Vagina (tissue), 2 donors: ENCODE measurements at regions not wholly inside any gene's neighbourhood (a gene's known extent, or its start where the extent isn't known, plus 50 kb on each side); places are given as distances from the start of the nearest gene placed in this dataset.

Experiments used
- DNase-seq, 2 donors: peaks; one replicate each; pipeline ENCODE4 v3.0.0-alpha.2; 2017; ENCODE audit errors: extremely low spot score in 2 of 2
- H3K27ac ChIP-seq: fragments of 200-600 bp; sonication (generic); one replicate; pipeline ENCODE4 v1.5.1; 2019
- H3K27me3 ChIP-seq: fragments of 200-600 bp; sonication (generic); one replicate; pipeline ENCODE4 v1.5.1; 2019
- H3K36me3 ChIP-seq, 2 donors: fragments of 200-600 bp; sonication (generic); one replicate each; pipeline ENCODE4 v1.5.1; 2017 to 2019
- H3K4me1 ChIP-seq: fragments of 200-600 bp; sonication (generic); one replicate; pipeline ENCODE4 v1.5.1; 2019
- H3K4me3 ChIP-seq, 2 donors: fragments of 200-600 bp; sonication (generic); 1 replicate in 1 of 2; 2 replicates in 1 of 2; pipeline ENCODE4 v1.5.1; 2016 to 2019
- H3K9me3 ChIP-seq: fragments of 200-600 bp; sonication (generic); one replicate; pipeline ENCODE4 v1.5.1; 2019
- CTCF ChIP-seq, 3 experiments: fragments of 450-650 bp in 2 of 3; fragments of 200-600 bp in 1 of 3; sonication (generic) in 1 of 3; IDR thresholded peaks; one replicate each; pipeline ENCODE4 v1.5.1; 2017 to 2019; ENCODE audit warnings: antibody characterized with exemption in 3 of 3, mild to moderate bottlenecking in 2 of 3, moderate library complexity in 2 of 3
- POLR2A ChIP-seq, 2 donors: fragments of 450-650 bp; IDR thresholded peaks; one replicate each; pipeline ENCODE4 v1.6.1; 2017; ENCODE audit warnings: antibody characterized with exemption in 2 of 2, mild to moderate bottlenecking in 2 of 2, moderate library complexity in 2 of 2
- POLR2AphosphoS5 ChIP-seq, 2 donors: sonication (generic); formaldehyde crosslinking; IDR thresholded peaks; one replicate each; pipeline ENCODE4 v1.9.0; 2017; ENCODE audit warnings: antibody characterized with exemption in 2 of 2, mild to moderate bottlenecking in 2 of 2, low read depth in 1 of 2; ENCODE audit not compliant: insufficient read depth in 1 of 2
- intact Hi-C: fragments of 100-400 bp; cut with DNase I; formaldehyde crosslinking; loops from one replicate; pipeline ENCODE4 v1.15.1; 2023

DNA sequence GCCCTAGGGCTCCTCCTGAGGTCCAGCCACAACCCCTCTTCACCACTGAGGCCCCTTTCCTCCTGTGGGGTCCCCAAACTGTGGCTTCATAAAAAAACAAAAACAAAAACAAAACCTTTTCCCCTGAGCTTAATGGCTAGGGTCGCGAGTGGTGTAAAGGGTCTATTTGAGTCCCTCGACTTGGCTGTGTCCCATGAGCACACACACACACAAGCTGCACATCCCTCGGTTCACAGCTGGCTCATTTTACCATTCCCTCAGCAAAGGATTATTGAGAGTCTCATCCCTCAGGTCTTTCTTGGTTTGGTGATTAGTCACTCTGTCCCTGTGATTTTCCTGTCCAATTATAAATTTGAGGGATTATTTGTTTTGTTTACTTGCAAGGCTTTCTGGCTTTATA lies 206.1 kb upstream of the SASH1 start:
- H3K27me3 ChIP-seq, result no peaks in the 10 kb centered on the region
- intact Hi-C loops, result no loop called here
- H3K27ac ChIP-seq, result no peak overlapping the region
- no peaks in the 10 kb centered on the region for H3K4me1 ChIP-seq
- no peak for TF ChIP-seq POLR2A (IDR thresholded peaks at IDR 0.05)
- no peak for TF ChIP-seq POLR2AphosphoS5 (IDR thresholded peaks at IDR 0.05; ENCODE audit: insufficient read depth in 1 of 2, low read depth in 1 of 2)
- TF ChIP-seq CTCF (IDR thresholded peaks at IDR 0.05), result no peak
- no peaks in the 10 kb centered on the region for H3K9me3 ChIP-seq
- no peak overlapping the region for H3K4me3 ChIP-seq
- no peaks in the 10 kb centered on the region for H3K36me3 ChIP-seq
- no peak for DNase-seq

DNA sequence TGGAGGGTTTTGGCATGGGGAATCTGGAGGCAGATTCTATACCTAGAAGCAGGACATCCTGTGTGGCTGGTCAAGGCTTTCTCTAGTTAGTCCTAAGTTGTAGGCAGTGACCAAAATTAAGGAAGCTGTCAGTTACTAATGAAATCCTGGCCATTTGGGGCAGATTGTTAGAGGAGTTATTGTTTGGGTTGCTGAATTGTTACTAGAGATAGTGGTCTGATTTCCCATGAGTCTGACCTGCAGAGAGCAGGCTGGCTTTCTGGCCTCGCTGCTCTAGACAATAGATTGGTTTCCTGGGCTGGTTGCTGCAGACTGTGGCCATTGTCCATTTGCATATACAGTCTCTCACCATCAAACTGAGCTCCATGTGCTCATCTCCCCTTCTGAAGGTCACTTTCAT lies 205.0 kb upstream of the SASH1 start:
- no peaks in the 10 kb centered on the region for H3K36me3 ChIP-seq
- H3K27ac ChIP-seq, result no peak overlapping the region
- DNase-seq, result no peak
- TF ChIP-seq POLR2AphosphoS5 (IDR thresholded peaks at IDR 0.05; ENCODE audit: insufficient read depth in 1 of 2, low read depth in 1 of 2), result no peak
- TF ChIP-seq CTCF (IDR thresholded peaks at IDR 0.05), result no peak
- no peak for TF ChIP-seq POLR2A (IDR thresholded peaks at IDR 0.05)
- H3K4me3 ChIP-seq, result no peak overlapping the region
- intact Hi-C loops, result no loop called here
- no peaks in the 10 kb centered on the region for H3K27me3 ChIP-seq
- H3K9me3 ChIP-seq, result no peaks in the 10 kb centered on the region
- H3K4me1 ChIP-seq, result no peaks in the 10 kb centered on the region

DNA sequence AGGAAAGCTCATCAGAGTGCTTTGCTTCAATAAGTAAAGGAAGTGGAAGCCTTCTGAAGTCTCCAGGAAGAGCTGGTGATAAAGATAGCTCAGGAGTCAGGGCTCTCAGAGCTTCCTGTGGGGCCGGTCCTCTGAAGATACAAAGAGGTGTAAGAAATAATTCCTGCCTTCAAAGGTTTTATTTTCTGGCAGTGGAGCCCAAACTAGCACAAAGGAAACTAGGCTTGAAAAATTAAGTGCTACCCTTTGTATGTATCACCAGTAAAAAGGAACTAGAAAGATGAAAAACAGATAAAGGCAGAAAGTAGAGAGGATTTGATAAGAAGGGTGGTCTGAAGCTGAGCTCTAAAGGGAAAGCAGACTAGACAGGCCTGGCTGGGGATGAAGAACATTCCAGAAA lies 204.1 kb upstream of the SASH1 start:
- intact Hi-C loops, result no loop called here
- Histone ChIP-seq H3K9me3 (no peaks in the 10 kb centered on the region), H3K4me1 (no peaks in the 10 kb centered on the region), H3K27ac (no peak overlapping the region), H3K36me3 (no peaks in the 10 kb centered on the region), H3K4me3 (no peak overlapping the region), H3K27me3 (no peaks in the 10 kb centered on the region)
- TF ChIP-seq POLR2AphosphoS5 (IDR thresholded peaks at IDR 0.05; ENCODE audit: insufficient read depth in 1 of 2, low read depth in 1 of 2), result no peak
- no peak for TF ChIP-seq POLR2A (IDR thresholded peaks at IDR 0.05)
- no peak for TF ChIP-seq CTCF (IDR thresholded peaks at IDR 0.05)
- DNase-seq, result no peak

DNA sequence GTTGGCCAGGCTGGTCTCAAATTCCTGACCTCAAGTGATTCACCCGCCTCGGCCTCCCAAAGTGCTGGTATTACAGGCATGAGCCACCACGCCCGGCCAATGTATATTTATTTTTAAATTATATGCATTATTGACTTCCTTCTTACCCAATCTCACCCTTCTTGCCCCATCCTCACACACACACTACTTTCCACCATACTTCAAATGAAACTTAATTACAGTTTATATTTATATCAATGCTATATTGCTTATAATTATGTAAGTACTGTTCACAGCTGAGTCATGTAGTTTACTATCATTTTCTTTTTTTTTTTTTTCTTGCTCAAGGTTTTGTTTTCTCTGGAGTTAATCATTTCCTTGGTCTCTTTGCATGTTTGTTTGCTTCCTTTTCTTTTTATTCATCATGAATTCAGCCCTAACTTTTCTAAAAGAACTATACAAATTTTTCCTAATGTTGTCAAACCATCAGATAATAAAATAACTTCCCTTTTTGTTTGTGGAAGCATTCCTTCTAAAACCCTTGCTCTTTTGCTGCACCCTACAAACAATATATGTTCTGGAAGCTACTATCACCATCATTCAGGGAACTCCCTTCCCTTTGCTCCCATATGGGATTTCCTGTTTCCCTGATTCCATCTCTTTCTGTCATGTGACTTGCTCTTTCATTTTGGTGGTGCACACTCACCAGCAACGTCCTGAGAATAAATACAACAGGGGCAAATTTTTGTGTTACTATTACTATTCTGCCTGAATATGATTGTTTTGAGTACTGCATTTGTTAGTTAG lies 201.7 kb upstream of the SASH1 start:
- no peaks in the 10 kb centered on the region for H3K27me3 ChIP-seq
- H3K27ac ChIP-seq, result no peak overlapping the region
- H3K4me3 ChIP-seq, result no peak overlapping the region
- intact Hi-C loops, result no loop called here
- no peak for TF ChIP-seq POLR2A (IDR thresholded peaks at IDR 0.05)
- no peak for TF ChIP-seq POLR2AphosphoS5 (IDR thresholded peaks at IDR 0.05; ENCODE audit: insufficient read depth in 1 of 2, low read depth in 1 of 2)
- no peak for TF ChIP-seq CTCF (IDR thresholded peaks at IDR 0.05)
- no peak for DNase-seq
- H3K4me1 ChIP-seq, result no peaks in the 10 kb centered on the region
- no peaks in the 10 kb centered on the region for H3K9me3 ChIP-seq
- no peaks in the 10 kb centered on the region for H3K36me3 ChIP-seq

DNA sequence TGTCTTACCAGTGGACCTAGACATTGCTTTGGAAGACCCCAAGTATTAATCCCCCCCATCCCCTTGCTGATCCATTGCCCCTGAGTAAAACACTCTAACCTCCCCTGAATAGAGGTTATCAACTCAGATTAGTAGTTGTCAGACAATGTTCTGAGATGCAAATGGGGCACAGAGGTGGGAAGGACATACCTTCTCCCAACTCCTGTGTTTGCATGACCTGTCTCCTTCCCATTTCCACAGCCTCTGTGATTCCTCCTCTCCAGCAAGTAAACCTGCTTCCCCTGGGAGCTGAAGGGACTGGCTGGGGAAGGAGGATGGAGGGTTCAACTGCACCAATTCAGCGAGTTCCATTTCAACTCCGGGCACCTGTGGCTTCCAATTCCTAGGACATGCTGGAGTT lies 199.8 kb upstream of the SASH1 start:
- Histone ChIP-seq H3K27me3 (no peaks in the 10 kb centered on the region), H3K4me3 (no peak overlapping the region), H3K9me3 (no peaks in the 10 kb centered on the region), H3K36me3 (no peaks in the 10 kb centered on the region), H3K27ac (no peak overlapping the region), H3K4me1 (no peaks in the 10 kb centered on the region)
- TF ChIP-seq POLR2AphosphoS5 (IDR thresholded peaks at IDR 0.05; ENCODE audit: insufficient read depth in 1 of 2, low read depth in 1 of 2) (no peak), POLR2A (IDR thresholded peaks at IDR 0.05) (no peak), CTCF (IDR thresholded peaks at IDR 0.05) (no peak)
- intact Hi-C loops, result no loop called here
- DNase-seq, result no peak
